GM04503 (cell line): ENCODE measurements at regions not wholly inside any gene's neighbourhood (a gene's known extent, or its start where the extent isn't known, plus 50 kb on each side); places are given as distances from the start of the nearest gene placed in this dataset.

Experiments used
- DNase-seq: peaks from one replicate; pipeline ENCODE4 v3.0.0-alpha.2; 2012; ENCODE audit warnings: low read depth

DNA sequence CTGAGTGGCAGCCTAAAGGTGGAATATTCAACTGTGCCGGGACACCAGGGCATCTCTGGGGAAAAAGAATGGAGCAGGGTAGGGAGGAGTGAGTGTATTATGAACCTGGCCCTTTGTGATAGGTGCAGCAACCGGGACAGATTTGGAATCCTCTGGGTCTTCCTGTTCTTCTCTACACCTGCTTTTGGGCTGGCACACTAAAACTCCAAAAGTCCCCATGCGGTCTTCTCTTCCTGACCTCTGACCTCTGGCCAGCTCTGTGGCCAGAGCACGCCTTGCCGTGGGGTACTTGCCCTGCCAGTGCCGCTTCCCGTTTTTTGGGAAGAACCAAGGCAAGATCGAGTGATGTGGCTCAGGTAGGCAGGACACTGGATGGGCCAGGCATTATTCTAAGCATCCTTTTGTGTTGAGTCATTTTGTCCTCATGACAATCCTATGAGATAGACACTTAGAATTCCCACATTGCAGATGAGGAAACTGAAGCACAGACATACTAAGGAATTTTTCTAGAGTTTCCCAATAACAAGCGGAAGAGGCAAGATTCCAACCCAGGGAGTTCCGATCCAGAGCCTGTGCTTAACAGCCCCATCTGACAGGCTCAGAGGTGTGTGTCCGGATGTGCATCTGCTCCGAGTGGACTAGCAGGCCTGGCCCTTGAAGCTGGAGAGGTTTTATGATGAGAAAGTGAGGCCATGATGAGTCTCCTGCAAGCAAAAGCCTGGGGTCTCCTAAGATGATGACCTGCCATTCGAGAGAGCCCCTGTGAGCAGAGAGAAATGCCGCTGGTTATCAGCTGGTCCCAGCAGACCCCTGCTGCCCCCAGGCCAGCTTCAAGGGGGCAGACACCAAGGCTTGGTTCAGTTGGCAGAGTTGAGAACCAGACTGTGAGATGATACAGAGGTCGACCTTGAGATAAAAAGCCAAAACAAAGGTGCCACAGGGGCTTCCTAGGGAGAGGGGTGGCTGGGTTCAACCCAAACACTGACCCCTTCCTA is 67.9 kb upstream of the ESRRB start:
- DNase-seq, result no peak

DNA sequence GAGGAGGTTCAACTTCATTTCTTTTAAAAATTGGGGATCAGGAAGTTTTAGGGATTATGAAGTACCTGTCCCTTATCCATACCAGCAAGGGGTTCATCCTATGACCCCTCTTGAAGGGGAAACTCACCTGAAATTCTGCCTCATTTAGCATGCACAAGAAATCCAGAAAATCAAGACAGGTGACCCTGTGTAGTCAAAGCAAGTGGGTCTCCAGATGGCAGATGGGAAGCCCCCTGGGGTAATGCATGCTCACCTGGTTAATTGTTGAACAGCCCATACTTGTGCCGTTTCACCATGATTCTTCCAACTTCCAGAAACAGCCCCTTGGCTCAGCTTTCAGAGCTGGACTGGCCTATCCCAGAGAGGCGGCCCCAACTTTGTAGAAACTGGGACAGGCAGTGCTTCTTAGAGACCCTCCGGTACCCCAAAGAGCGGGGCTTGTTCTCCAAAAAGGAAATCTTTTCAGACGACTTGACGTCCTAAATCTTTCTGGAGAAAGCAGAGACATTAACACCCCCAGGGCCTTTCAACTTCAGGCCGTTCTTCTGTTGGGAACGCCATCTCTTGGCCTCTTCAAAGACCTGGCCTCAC is 66.3 kb upstream of the ESRRB start:
- DNase-seq, result no peak

DNA sequence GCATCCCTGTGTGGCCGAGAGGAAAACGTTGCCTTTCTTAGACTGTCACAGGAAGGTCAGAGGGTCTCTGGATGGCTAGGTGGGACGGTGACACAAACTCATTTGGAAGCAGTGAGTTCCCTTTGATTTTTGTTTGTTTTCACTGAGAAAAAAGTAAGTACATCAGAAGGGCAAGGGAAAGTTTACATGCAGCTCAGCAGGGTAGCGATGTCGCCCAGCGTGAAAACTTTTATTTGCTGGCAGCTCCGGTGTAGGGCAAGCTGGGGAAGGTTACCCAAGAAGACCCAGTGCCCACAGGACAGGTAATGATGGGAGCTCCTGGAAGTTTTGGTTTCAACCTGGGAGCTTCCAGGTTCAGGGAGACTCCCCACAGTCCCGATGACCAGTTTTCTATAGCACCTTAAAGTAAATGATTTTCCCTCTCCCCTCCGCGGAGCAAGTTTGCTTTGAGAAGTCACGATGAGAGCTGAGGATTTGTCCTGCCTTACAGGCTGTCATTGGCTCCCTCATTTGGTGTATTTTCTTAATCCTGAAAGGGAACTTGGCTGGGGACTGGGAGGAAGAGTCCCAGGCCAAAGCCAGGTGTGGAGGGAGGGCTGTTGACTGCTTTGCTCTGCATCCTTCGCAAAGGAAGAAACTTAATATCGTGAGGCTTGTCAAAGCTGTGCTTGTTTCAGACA is 64.7 kb upstream of the ESRRB start:
- DNase-seq, result no peak

DNA sequence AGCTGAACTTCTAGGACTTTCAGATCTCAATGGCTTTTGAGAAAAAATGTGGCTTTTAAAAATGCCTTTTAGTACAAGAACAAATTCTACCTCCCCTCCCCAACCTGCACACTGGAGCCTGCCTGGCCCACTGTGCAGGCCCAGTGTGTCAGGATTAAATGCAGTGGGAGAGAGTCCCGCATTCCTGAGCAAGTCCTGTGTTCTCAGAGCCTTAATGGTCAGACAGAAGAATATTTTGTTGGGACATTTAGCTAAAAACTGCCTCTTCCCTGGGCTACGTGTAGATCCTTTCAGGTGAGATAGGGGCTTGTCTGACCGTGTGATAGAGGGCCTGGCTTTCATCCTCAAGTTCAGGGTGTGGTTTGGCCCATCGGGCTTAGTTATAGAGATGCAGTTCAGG is 63.1 kb upstream of the ESRRB start:
- no peak for DNase-seq

DNA sequence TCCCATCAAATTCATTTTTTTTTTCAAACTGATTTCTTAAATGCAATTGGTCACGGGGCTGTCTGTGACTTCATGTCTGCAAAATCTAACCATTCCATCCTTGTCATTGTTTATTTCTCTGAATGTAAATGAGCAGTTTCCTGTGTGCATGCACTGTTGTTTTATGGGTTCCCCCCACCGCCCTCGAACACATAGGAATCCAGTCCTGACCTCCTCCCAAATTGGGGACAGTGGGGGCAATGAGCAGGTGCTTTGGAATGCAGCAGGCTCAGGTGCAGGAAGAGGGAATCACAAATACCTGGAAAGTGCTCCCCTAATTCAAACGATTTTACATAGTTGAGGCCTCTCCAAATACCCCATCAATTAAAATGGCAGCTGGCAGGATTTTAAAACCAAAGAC is 62.6 kb upstream of the ESRRB start:
- no peak for DNase-seq

DNA sequence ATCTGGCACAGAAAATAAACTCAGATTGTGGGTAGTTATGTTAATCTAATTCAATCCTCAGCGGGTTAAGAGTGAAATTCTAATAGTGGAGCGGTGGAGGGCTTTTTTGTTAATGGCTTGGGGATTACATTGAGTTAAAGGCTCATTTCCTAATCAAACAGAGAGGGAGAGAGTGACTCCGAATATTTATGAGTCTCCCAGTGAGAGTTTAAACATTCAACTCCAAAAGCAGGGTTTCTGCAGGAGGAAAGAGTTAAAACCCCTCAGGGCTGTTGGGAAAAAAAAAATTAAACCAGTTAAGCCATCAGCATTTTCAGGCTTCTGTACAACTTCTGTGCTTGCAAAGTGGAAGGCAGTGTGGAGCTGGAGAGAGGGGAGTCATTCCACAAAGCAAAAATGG is 62.1 kb upstream of the ESRRB start:
- no peak for DNase-seq

DNA sequence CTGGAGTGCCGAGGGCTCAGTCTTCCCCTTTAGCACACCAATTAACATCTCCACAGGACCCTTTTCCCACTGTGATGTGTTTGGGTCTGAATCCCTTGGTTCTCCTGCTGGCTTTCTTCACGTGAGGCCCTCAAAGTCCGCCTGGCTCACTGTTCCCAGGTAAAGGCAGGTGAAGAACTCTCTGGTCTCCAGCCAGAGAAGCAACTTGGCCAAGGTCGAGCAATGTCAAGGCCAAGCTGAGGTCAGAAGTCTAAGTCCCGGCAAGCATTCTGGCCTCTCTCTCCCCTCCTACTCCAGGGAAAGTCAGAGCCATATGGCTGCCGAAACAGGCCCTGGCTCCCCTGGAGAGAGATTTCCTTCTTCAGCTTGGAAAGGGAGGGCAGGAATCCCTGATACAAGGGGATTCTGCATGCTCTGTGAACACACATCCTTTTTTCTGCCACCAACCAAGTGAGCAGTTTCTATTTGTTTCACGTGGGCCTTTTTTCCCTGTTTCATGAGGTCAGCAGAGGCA is 61.4 kb upstream of the ESRRB start:
- no peak for DNase-seq

DNA sequence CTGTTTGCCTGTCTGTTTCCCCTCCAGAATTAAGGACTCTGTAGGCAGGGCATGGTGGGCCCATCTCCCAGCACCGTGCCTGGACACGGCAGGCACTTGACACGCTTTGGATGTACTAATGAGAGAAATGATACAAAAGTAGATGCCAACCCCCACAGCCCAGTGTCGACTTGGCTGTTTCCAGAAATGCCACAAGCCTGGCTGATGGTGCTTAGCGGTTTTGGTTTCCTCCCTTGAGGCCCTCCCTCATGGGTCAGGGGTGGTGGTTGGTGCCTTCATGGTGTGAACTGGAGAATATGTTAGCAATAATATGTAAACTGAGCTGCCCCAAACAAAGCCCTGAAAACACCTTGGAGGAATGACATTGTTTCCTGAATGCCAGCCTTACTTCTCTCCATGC is 55.5 kb upstream of the ESRRB start:
- no peak for DNase-seq

DNA sequence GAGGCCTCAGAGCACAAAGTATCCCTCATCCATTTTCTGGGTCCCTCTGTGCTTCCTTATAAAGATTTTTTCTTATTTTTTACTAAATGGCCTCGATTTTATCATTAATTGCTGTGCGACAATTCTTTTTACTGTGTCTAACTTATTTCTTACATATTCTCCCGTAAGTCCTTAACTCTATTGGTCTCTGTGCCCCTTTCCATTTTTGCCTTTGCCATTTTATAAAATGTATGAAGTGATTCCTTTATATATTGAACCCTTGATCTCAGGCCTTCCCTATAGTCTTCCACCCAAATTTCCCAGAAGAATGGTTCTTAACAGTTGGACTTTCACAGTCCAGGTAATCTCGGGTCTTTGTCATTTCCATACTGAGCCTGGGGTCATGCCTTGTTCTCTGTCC is 55.0 kb upstream of the ESRRB start:
- no peak for DNase-seq

DNA sequence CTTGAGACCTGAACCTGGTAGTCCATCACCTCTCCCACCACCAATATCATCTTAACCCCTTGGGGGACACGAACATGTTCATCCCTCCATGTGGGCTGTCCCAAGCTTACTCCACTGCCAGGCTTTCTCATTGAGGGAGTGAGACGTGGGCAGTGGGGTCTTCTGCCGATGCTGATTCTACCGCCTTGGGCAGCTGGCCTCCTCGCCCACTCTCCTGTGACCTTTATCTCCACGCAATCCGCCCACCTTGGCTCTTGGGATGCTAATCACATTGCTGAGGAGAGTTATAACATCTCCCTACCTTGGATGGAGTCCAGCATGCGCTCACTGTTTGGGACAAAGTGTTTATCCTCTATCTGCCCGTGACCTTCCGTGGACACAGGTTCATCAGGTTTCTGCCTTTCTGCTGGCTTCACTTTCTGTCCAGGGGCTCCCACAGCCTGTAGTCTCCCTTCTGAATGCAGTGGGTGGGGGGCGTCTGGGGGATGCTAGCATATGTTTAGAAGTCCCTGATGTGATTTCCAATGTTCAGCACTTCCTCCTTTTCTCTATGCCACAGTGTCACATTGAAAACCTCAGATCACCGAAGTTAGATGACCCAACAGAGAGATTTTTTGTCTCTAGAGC is 53.2 kb upstream of the ESRRB start:
- DNase-seq, result no peak

DNA sequence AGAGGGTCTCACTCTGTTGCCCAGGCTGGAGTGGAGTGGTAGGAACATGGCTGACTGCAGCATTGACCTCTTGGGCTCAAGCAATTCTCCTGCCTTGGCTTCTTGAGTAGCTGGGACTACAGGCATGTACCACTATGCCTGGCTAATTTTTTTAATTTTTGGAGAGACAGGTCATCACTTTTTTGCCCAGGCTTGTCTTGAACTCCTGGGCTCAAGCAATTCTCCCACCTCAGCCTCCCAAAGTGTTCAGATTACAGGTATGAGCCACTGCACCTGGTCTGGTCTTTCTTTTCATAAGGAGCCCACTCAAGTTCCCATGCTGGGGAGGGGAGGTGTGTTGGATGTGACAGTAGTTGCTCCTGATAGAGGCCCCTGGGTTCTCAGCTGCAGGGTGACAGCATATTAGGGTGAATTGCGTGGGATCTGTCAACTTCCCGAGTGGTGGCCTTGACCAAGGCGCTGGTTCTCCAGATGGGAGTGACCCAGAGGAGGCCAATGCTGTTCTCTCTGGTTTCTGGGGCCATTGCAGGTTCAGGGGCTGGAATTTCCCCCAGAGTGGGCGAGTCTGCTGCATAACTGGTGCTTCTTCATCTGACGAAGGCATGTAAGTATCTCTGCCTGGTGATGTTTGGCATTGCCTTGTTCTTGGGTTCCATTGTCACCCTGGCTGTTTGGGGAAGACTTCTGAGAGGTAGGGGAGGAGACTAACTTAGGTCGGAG is 52.4 kb upstream of the ESRRB start:
- DNase-seq, result no peak

DNA sequence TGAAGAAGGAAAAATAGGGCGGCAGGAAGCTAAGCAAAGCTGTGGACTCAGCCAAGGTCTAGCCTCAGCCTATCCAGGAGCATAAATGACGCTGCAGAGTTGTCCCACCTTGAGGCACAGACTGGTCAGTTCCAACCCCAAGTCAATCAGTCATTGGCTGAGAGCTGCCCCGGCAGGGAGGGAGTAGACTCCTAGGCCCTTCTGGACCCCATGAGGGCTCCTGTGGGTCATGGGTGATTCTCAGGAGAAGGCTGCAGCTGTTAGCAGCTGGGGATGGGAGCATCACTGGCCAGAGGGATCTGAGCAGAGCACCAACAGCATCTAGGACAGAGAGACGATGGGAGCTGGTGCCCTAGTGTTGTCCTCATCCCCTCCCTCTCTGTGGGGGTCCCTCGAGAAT is 51.8 kb upstream of the ESRRB start:
- DNase-seq, result no peak
